Activated CD8-positive, alpha-beta memory T cell treated with anti-CD3 and anti-CD28 coated beads, Interleukin-2, amount 10 ng/mL, durations not matched to agents 7 days and 5 days (primary cell): ENCODE measurements at regions not wholly inside any gene's neighbourhood (a gene's known extent, or its start where the extent isn't known, plus 50 kb on each side); places are given as distances from the start of the nearest gene placed in this dataset.
"Not testable (repeated sequence)": the region's sequence is repeated elsewhere in the genome, so short reads cannot be mapped to it uniquely, and the experiment has no call there.

Source experiments
- ATAC-seq: fragments of 150-1000 bp; cut with Tn5 transposase; one replicate; pipeline ENCODE4 v1.10.0; 2021; ENCODE audit warnings: moderate library complexity
- CTCF ChIA-PET: fragments of 350-600 bp; sonication (Branson Sonifier 250); formaldehyde crosslinking; loops from one replicate; lab custom pipeline; 2021; ENCODE audit warnings: antibody characterized with exemption; lab: Charles Lee
- DNase-seq: peaks from one replicate; pipeline ENCODE4 v3.0.0-alpha.2; 2020
- H3K27ac Mint-ChIP-seq: one replicate; pipeline ENCODE4 v1.8.0; 2021; ENCODE audit warnings: mild to moderate bottlenecking, mixed read lengths
- H3K27me3 Mint-ChIP-seq: one replicate; pipeline ENCODE4 v1.8.0; 2021; ENCODE audit warnings: mixed read lengths
- H3K36me3 Mint-ChIP-seq: one replicate; pipeline ENCODE4 v1.8.0; 2021; ENCODE audit warnings: mild to moderate bottlenecking, mixed read lengths
- H3K4me1 Mint-ChIP-seq: one replicate; pipeline ENCODE4 v1.8.0; 2021; ENCODE audit warnings: mixed read lengths
- H3K4me3 Mint-ChIP-seq: one replicate; pipeline ENCODE4 v1.8.0; 2021; ENCODE audit warnings: mild to moderate bottlenecking, moderate library complexity, mixed read lengths
- H3K9me3 Mint-ChIP-seq: one replicate; pipeline ENCODE4 v1.8.0; 2022; ENCODE audit warnings: low read depth, mixed read lengths

GRCh38 chr10:47670857-47671256, 92.5 kb downstream of the SYT15B start:
- CTCF ChIA-PET, H3K9me3 Mint-ChIP-seq, H3K36me3 Mint-ChIP-seq, H3K4me1 Mint-ChIP-seq, DNase-seq, H3K27ac Mint-ChIP-seq, ATAC-seq, H3K4me3 Mint-ChIP-seq: not testable (repeated sequence)
- peaks cover 16% of the 10 kb centered on the region for H3K27me3 Mint-ChIP-seq

DNA sequence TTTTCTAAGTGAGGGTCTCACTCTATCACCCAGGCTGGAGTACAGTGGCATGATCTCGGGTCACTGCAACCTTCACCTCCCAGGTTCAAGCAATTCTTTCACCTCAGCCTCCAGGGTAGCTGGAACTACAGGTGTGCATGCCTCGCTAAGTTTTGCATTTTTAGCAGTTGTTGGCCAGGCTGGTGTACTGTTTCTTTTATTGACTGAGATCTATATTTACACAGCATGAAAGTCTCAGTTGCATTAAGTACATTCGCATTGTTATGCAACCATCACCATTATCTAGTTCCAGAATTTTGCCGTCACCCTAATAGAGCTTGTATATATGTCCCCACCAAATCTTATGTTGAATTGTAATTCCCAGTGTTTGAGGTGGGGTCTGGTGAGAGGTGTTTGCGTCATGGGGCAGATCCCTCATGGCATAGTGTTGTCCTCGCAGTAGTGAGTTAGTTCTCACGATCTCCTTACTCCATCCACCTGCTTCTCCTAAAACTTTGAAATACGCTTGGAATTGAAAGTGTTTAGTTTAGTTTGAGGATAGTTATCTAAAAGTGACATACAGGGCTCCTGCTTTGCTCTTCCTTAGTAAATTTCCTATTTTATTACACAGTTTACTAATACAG, 101.3 kb downstream of the SYT15B start:
- H3K27ac Mint-ChIP-seq, H3K9me3 Mint-ChIP-seq, ATAC-seq, CTCF ChIA-PET, H3K36me3 Mint-ChIP-seq, H3K27me3 Mint-ChIP-seq, H3K4me1 Mint-ChIP-seq, DNase-seq, H3K4me3 Mint-ChIP-seq: not testable (repeated sequence)

GRCh38 chr10:47656732-47657131, 106.7 kb downstream of the SYT15B start:
- H3K4me3 Mint-ChIP-seq, H3K9me3 Mint-ChIP-seq, H3K36me3 Mint-ChIP-seq, DNase-seq, H3K4me1 Mint-ChIP-seq, H3K27me3 Mint-ChIP-seq, ATAC-seq, H3K27ac Mint-ChIP-seq, CTCF ChIA-PET: not testable (repeated sequence)

DNA sequence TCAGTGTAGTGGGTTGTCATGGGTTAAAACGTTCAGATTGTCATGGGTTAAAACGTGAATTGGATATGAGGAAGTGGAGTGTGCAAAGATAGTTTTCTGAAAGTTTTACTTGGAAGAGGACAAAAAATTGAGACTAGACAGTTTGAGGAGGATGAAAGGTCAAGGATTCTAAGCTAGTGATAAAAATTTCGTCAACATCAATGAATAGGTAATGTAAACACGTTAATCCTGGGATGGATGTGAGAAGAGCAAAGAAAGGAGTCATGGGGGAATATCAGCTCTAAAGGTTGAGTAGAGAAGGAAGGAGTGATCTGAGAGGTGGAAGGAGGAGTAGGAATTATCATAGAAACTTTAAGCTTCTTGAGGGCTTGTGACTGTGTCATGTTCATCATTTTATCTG, 109.2 kb downstream of the SYT15B start:
- H3K27me3 Mint-ChIP-seq, H3K27ac Mint-ChIP-seq, H3K4me1 Mint-ChIP-seq, ATAC-seq, H3K36me3 Mint-ChIP-seq, DNase-seq, H3K4me3 Mint-ChIP-seq, CTCF ChIA-PET, H3K9me3 Mint-ChIP-seq: not testable (repeated sequence)

GRCh38 chr10:47648594-47648993, 114.8 kb downstream of the SYT15B start:
- H3K4me1 Mint-ChIP-seq, H3K4me3 Mint-ChIP-seq, H3K27ac Mint-ChIP-seq, H3K9me3 Mint-ChIP-seq, H3K36me3 Mint-ChIP-seq, ATAC-seq, H3K27me3 Mint-ChIP-seq, CTCF ChIA-PET, DNase-seq: not testable (repeated sequence)

GRCh38 chr10:47647523-47648101, 115.8 kb downstream of the SYT15B start:
- H3K36me3 Mint-ChIP-seq, CTCF ChIA-PET, H3K4me3 Mint-ChIP-seq, DNase-seq, H3K27me3 Mint-ChIP-seq, H3K27ac Mint-ChIP-seq, ATAC-seq, H3K4me1 Mint-ChIP-seq, H3K9me3 Mint-ChIP-seq: not testable (repeated sequence)

DNA sequence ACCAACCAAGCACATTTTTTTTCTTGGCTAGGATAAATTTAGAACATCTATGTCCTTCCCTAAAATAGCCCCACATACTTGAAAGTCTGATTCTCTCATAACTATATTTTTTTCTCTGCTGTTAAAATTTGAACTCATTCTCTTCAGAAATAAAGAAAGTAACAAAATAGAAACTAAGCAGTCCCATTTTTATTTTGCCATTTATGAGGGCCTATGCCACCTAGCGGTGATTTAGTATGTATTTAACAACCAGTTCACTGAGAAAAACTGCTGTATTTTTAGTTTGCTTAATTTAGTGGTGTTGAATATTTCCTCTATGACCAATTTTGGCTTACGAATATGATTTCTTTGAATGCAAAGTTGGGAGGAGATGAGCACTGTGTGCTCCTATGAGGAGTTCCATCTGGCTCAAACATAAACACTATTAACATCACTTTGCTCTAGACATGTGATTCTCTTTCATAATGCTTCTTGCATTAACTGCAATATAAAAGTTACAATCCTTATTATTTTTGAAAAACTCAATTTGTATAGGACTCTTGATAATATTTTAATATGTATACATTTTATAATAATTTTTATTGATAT, 116.6 kb downstream of the SYT15B start:
- H3K36me3 Mint-ChIP-seq, H3K9me3 Mint-ChIP-seq, H3K4me3 Mint-ChIP-seq, H3K27ac Mint-ChIP-seq, H3K4me1 Mint-ChIP-seq, H3K27me3 Mint-ChIP-seq, CTCF ChIA-PET: not testable (repeated sequence)
- peak; percentile 50 for DNase-seq
- peak; percentile 63 for ATAC-seq

- H3K9me3 Mint-ChIP-seq, ATAC-seq, DNase-seq, H3K27ac Mint-ChIP-seq, H3K4me1 Mint-ChIP-seq, H3K36me3 Mint-ChIP-seq, CTCF ChIA-PET, H3K4me3 Mint-ChIP-seq: not testable (repeated sequence)
- H3K27me3 Mint-ChIP-seq = peaks cover 15% of the 10 kb centered on the region
Observed at GRCh38 chr10:47626975-47627374, 103.5 kb upstream of the AGAP9 start.

DNA sequence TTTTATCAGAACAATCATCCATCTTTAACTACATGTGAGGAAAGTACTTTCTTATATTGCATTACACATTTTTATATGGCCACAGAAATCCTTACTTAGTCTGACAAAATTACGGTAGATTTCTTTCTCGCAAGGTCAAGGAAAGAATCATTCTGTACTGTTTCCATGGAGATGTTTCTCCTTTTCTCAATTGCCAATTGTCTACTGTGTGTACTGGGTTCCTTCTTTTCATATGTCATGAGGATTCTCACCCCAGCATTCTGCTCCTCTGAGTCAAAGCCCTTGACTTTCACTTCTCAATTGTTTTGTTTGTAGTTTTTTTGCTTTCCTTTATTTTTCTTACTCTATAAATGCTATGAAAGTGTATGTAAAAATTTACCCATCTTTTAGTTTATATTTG, 99.3 kb upstream of the AGAP9 start:
- H3K27ac Mint-ChIP-seq, CTCF ChIA-PET, H3K9me3 Mint-ChIP-seq, H3K4me3 Mint-ChIP-seq, DNase-seq, H3K36me3 Mint-ChIP-seq, ATAC-seq, H3K4me1 Mint-ChIP-seq: not testable (repeated sequence)
- H3K27me3 Mint-ChIP-seq = peaks cover 30% of the 10 kb centered on the region

DNA sequence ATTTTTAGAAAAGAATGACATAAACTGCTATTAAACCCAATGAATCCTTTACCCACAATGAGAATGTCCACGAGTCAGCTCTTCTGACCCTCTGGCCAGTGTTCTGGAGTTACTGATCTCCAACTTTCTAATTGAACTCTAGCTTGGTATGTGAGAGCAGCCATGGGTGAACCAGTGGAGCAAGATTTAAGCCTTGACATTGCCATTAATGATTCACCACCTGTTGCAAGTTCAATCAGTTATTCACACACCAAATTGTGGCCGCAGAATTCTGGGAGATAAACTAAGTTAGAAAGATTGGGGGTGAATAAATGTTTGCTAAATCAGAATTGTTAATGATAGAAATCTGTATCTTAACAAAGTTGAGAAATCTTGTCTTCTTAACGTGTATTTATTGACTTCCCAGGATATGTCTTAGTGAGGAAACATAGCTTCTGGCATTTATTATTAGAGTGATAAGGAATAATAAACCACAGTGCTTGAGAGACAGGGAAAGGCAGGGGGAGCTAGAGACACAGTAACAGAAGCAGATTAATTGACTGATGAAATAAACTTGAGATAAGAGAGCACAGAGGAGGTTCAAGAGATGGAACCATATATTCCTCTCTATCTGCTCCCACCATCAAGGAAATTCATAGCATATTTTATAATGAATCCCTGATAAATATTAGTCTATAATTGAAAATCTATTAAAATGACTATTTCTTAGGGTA, 96.0 kb upstream of the AGAP9 start:
- H3K36me3 Mint-ChIP-seq, H3K4me1 Mint-ChIP-seq, CTCF ChIA-PET, H3K4me3 Mint-ChIP-seq, H3K9me3 Mint-ChIP-seq, H3K27ac Mint-ChIP-seq, DNase-seq, ATAC-seq: not testable (repeated sequence)
- H3K27me3 Mint-ChIP-seq = peaks cover 28% of the 10 kb centered on the region

- DNase-seq, H3K4me3 Mint-ChIP-seq, CTCF ChIA-PET, ATAC-seq, H3K36me3 Mint-ChIP-seq, H3K4me1 Mint-ChIP-seq, H3K27ac Mint-ChIP-seq, H3K9me3 Mint-ChIP-seq, H3K27me3 Mint-ChIP-seq: not testable (repeated sequence)
Observed at GRCh38 chr10:47609311-47609710, 85.9 kb upstream of the AGAP9 start.

- H3K36me3 Mint-ChIP-seq, CTCF ChIA-PET, H3K4me1 Mint-ChIP-seq, H3K4me3 Mint-ChIP-seq, H3K27ac Mint-ChIP-seq, DNase-seq, H3K27me3 Mint-ChIP-seq, H3K9me3 Mint-ChIP-seq: not testable (repeated sequence)
- peak; percentile 49 for ATAC-seq
Observed at GRCh38 chr10:47605791-47606773, 82.6 kb upstream of the AGAP9 start.

GRCh38 chr10:47600604-47601003, 77.2 kb upstream of the AGAP9 start:
- H3K36me3 Mint-ChIP-seq, DNase-seq, CTCF ChIA-PET, H3K27ac Mint-ChIP-seq, H3K4me1 Mint-ChIP-seq, H3K9me3 Mint-ChIP-seq, H3K4me3 Mint-ChIP-seq, H3K27me3 Mint-ChIP-seq, ATAC-seq: not testable (repeated sequence)
